ENCODE measurements at regions not wholly inside any gene's neighbourhood (a gene's known extent, or its start where the extent isn't known, plus 50 kb on each side); places are given as distances from the start of the nearest gene placed in this dataset.
"Not testable (repeated sequence)": the region's sequence is repeated elsewhere in the genome, so short reads cannot be mapped to it uniquely, and the experiment has no call there.

- DNase-seq (ENCODE audit: low read depth, low spot score), result no peak
- no peak for FAIRE-seq
- Histone ChIP-seq H3K4me2 (ENCODE audit: control insufficient read depth, extremely low read depth, insufficient read depth, low read depth, low read length) (no peak overlapping the region), H3K9me1 (ENCODE audit: control insufficient read depth, extremely low read depth, insufficient read depth, low read length) (no peaks in the 10 kb centered on the region), H4K20me1 (ENCODE audit: control insufficient read depth, extremely low read depth, insufficient read depth, low read length) (no peaks in the 10 kb centered on the region), H3K4me1 (ENCODE audit: control insufficient read depth, extremely low read depth, insufficient read depth, low read length) (no peaks in the 10 kb centered on the region), H3K27ac (ENCODE audit: control insufficient read depth, insufficient read depth, low read length) (no peak overlapping the region), H2AFZ (ENCODE audit: control insufficient read depth, low read length) (no peak overlapping the region), H3K4me3 (ENCODE audit: control insufficient read depth in 2 of 3, extremely low read depth in 1 of 3, insufficient read depth in 2 of 3, low read depth in 1 of 3, low read length in 3 of 3) (no peak overlapping the region), H3K36me3 (ENCODE audit: control insufficient read depth in 2 of 2, extremely low read depth in 1 of 2, insufficient read depth in 2 of 2, low read length in 2 of 2) (no peaks in the 10 kb centered on the region), H3K9me3 (ENCODE audit: control insufficient read depth, low read depth, low read length) (no peaks in the 10 kb centered on the region), H3K79me2 (ENCODE audit: control insufficient read depth, insufficient read depth, low read length) (no peaks in the 10 kb centered on the region), H3K9ac (ENCODE audit: control insufficient read depth, extremely low read depth, insufficient read depth, low read length) (no peak overlapping the region), H3K27me3 (ENCODE audit: control insufficient read depth, extremely low read depth, insufficient read depth, low read length) (no peaks in the 10 kb centered on the region)
- TF ChIP-seq EZH2 (IDR thresholded peaks at IDR 0.05; ENCODE audit: low read length), result no peak
- no peak for TF ChIP-seq CTCF (optimal IDR thresholded peaks at IDR 0.05 in 1 of 3, IDR thresholded peaks at IDR 0.05 in 1 of 3, conservative IDR thresholded peaks at IDR 0.05 in 1 of 3; ENCODE audit: extremely low read depth in 1 of 3, insufficient read depth in 2 of 3, low read length in 3 of 3)
- dilution Hi-C loops (cut with MboI; ENCODE audit: extremely low pct_ligation_motif_present, low sequenced_read_pairs), result no loop called here
Observed at GRCh38 chrX:81890521-81890920, 688.6 kb downstream of the SH3BGRL start.

GRCh38 chrX:81900522-81900921 lies 698.6 kb downstream of the SH3BGRL start:
- dilution Hi-C loops (cut with MboI; ENCODE audit: extremely low pct_ligation_motif_present, low sequenced_read_pairs), result no loop called here
- no peaks in the 10 kb centered on the region for H3K79me2 ChIP-seq (ENCODE audit: control insufficient read depth, insufficient read depth, low read length)
- no peak overlapping the region for H3K4me2 ChIP-seq (ENCODE audit: control insufficient read depth, extremely low read depth, insufficient read depth, low read depth, low read length)
- FAIRE-seq, result no peak
- no peaks in the 10 kb centered on the region for H3K36me3 ChIP-seq (ENCODE audit: control insufficient read depth in 2 of 2, extremely low read depth in 1 of 2, insufficient read depth in 2 of 2, low read length in 2 of 2)
- no peaks in the 10 kb centered on the region for H4K20me1 ChIP-seq (ENCODE audit: control insufficient read depth, extremely low read depth, insufficient read depth, low read length)
- no peak overlapping the region for H2AFZ ChIP-seq (ENCODE audit: control insufficient read depth, low read length)
- no peak overlapping the region for H3K4me3 ChIP-seq (ENCODE audit: control insufficient read depth in 2 of 3, extremely low read depth in 1 of 3, insufficient read depth in 2 of 3, low read depth in 1 of 3, low read length in 3 of 3)
- no peak for DNase-seq (ENCODE audit: low read depth, low spot score)
- no peaks in the 10 kb centered on the region for H3K9me3 ChIP-seq (ENCODE audit: control insufficient read depth, low read depth, low read length)
- no peaks in the 10 kb centered on the region for H3K4me1 ChIP-seq (ENCODE audit: control insufficient read depth, extremely low read depth, insufficient read depth, low read length)
- H3K27me3 ChIP-seq (ENCODE audit: control insufficient read depth, extremely low read depth, insufficient read depth, low read length), result no peaks in the 10 kb centered on the region
- H3K9ac ChIP-seq (ENCODE audit: control insufficient read depth, extremely low read depth, insufficient read depth, low read length), result no peak overlapping the region
- no peak overlapping the region for H3K27ac ChIP-seq (ENCODE audit: control insufficient read depth, insufficient read depth, low read length)
- no peaks in the 10 kb centered on the region for H3K9me1 ChIP-seq (ENCODE audit: control insufficient read depth, extremely low read depth, insufficient read depth, low read length)
- no peak for TF ChIP-seq EZH2 (IDR thresholded peaks at IDR 0.05; ENCODE audit: low read length)

GRCh38 chrX:81925812-81926211 lies 723.9 kb downstream of the SH3BGRL start:
- Histone ChIP-seq H2AFZ (ENCODE audit: control insufficient read depth, low read length) (no peak overlapping the region), H3K9ac (ENCODE audit: control insufficient read depth, extremely low read depth, insufficient read depth, low read length) (no peak overlapping the region), H3K4me3 (ENCODE audit: control insufficient read depth in 2 of 3, extremely low read depth in 1 of 3, insufficient read depth in 2 of 3, low read depth in 1 of 3, low read length in 3 of 3) (no peak overlapping the region), H4K20me1 (ENCODE audit: control insufficient read depth, extremely low read depth, insufficient read depth, low read length) (no peaks in the 10 kb centered on the region), H3K27ac (ENCODE audit: control insufficient read depth, insufficient read depth, low read length) (no peak overlapping the region), H3K27me3 (ENCODE audit: control insufficient read depth, extremely low read depth, insufficient read depth, low read length) (no peaks in the 10 kb centered on the region), H3K9me1 (ENCODE audit: control insufficient read depth, extremely low read depth, insufficient read depth, low read length) (no peaks in the 10 kb centered on the region), H3K4me1 (ENCODE audit: control insufficient read depth, extremely low read depth, insufficient read depth, low read length) (no peaks in the 10 kb centered on the region), H3K36me3 (ENCODE audit: control insufficient read depth in 2 of 2, extremely low read depth in 1 of 2, insufficient read depth in 2 of 2, low read length in 2 of 2) (no peaks in the 10 kb centered on the region), H3K9me3 (ENCODE audit: control insufficient read depth, low read depth, low read length) (peaks cover 3% of the 10 kb centered on the region), H3K4me2 (ENCODE audit: control insufficient read depth, extremely low read depth, insufficient read depth, low read depth, low read length) (no peak overlapping the region), H3K79me2 (ENCODE audit: control insufficient read depth, insufficient read depth, low read length) (no peaks in the 10 kb centered on the region)
- DNase-seq (ENCODE audit: low read depth, low spot score) (no peak), FAIRE-seq (no peak)
- TF ChIP-seq EZH2 (IDR thresholded peaks at IDR 0.05; ENCODE audit: low read length), result no peak
- TF ChIP-seq CTCF (optimal IDR thresholded peaks at IDR 0.05 in 1 of 3, IDR thresholded peaks at IDR 0.05 in 1 of 3, conservative IDR thresholded peaks at IDR 0.05 in 1 of 3; ENCODE audit: extremely low read depth in 1 of 3, insufficient read depth in 2 of 3, low read length in 3 of 3), result no peak
- dilution Hi-C loops (cut with MboI; ENCODE audit: extremely low pct_ligation_motif_present, low sequenced_read_pairs), result no loop called here

- H3K9ac ChIP-seq (ENCODE audit: control insufficient read depth, extremely low read depth, insufficient read depth, low read length); H3K36me3 ChIP-seq (ENCODE audit: control insufficient read depth in 2 of 2, extremely low read depth in 1 of 2, insufficient read depth in 2 of 2, low read length in 2 of 2); H3K79me2 ChIP-seq (ENCODE audit: control insufficient read depth, insufficient read depth, low read length); H3K9me3 ChIP-seq (ENCODE audit: control insufficient read depth, low read depth, low read length); H3K4me3 ChIP-seq (ENCODE audit: control insufficient read depth in 2 of 3, extremely low read depth in 1 of 3, insufficient read depth in 2 of 3, low read depth in 1 of 3, low read length in 3 of 3); FAIRE-seq; H3K9me1 ChIP-seq (ENCODE audit: control insufficient read depth, extremely low read depth, insufficient read depth, low read length); dilution Hi-C loops (cut with MboI; ENCODE audit: extremely low pct_ligation_motif_present, low sequenced_read_pairs); H4K20me1 ChIP-seq (ENCODE audit: control insufficient read depth, extremely low read depth, insufficient read depth, low read length); H3K27me3 ChIP-seq (ENCODE audit: control insufficient read depth, extremely low read depth, insufficient read depth, low read length); DNase-seq (ENCODE audit: low read depth, low spot score); H2AFZ ChIP-seq (ENCODE audit: control insufficient read depth, low read length); H3K4me1 ChIP-seq (ENCODE audit: control insufficient read depth, extremely low read depth, insufficient read depth, low read length); H3K27ac ChIP-seq (ENCODE audit: control insufficient read depth, insufficient read depth, low read length); H3K4me2 ChIP-seq (ENCODE audit: control insufficient read depth, extremely low read depth, insufficient read depth, low read depth, low read length): not testable (repeated sequence)
Observed at GRCh38 chrX:81945911-81946310, 744.0 kb downstream of the SH3BGRL start.
